ENCODE measurements at regions not wholly inside any gene's neighbourhood (a gene's known extent, or its start where the extent isn't known, plus 50 kb on each side); places are given as distances from the start of the nearest gene placed in this dataset.

- TF ChIP-seq, protein P1, sequence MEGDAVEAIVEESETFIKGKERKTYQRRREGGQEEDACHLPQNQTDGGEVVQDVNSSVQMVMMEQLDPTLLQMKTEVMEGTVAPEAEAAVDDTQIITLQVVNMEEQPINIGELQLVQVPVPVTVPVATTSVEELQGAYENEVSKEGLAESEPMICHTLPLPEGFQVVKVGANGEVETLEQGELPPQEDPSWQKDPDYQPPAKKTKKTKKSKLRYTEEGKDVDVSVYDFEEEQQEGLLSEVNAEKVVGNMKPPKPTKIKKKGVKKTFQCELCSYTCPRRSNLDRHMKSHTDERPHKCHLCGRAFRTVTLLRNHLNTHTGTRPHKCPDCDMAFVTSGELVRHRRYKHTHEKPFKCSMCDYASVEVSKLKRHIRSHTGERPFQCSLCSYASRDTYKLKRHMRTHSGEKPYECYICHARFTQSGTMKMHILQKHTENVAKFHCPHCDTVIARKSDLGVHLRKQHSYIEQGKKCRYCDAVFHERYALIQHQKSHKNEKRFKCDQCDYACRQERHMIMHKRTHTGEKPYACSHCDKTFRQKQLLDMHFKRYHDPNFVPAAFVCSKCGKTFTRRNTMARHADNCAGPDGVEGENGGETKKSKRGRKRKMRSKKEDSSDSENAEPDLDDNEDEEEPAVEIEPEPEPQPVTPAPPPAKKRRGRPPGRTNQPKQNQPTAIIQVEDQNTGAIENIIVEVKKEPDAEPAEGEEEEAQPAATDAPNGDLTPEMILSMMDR (IDR thresholded peaks at IDR 0.05): no peak
- TF ChIP-seq POLR2A (IDR thresholded peaks at IDR 0.05) (no peak), POLR2AphosphoS5 (IDR thresholded peaks at IDR 0.05; ENCODE audit: insufficient read depth in 1 of 2, low read depth in 1 of 2) (no peak)
Measured at GRCh38 chr12:67453191-67453590, 184.0 kb downstream of the CAND1 start.
